SK-N-SH treated with all-trans-retinoic acid at 6 μM for 48 hours (cell line): ENCODE measurements at regions not wholly inside any gene's neighbourhood (a gene's known extent, or its start where the extent isn't known, plus 50 kb on each side); places are given as distances from the start of the nearest gene placed in this dataset.

Experiments used
- BACH2 ChIP-seq: fragments of 250-450 bp; sonication (Bioruptor Pico); IDR thresholded peaks from 2 replicates; pipeline ENCODE4 v1.9.0; 2021; ENCODE audit warnings: mild to moderate bottlenecking, borderline replicate concordance
- TOX ChIP-seq: fragments of 250-450 bp; sonication (Bioruptor Pico); IDR thresholded peaks from 2 replicates; pipeline ENCODE4 v1.8.0; 2021; ENCODE audit warnings: mild to moderate bottlenecking, moderate library complexity, borderline replicate concordance
- TF ChIP-seq, protein P1 (sequence below): fragments of 250-450 bp; sonication (Bioruptor Pico); IDR thresholded peaks from 2 replicates; pipeline ENCODE4 v1.8.0; 2020; ENCODE audit warnings: mild to moderate bottlenecking, moderate library complexity, borderline replicate concordance

- TF ChIP-seq TOX (no peak), BACH2 (CRISPR knock-in tag) (no peak)
- TF ChIP-seq, protein P1, sequence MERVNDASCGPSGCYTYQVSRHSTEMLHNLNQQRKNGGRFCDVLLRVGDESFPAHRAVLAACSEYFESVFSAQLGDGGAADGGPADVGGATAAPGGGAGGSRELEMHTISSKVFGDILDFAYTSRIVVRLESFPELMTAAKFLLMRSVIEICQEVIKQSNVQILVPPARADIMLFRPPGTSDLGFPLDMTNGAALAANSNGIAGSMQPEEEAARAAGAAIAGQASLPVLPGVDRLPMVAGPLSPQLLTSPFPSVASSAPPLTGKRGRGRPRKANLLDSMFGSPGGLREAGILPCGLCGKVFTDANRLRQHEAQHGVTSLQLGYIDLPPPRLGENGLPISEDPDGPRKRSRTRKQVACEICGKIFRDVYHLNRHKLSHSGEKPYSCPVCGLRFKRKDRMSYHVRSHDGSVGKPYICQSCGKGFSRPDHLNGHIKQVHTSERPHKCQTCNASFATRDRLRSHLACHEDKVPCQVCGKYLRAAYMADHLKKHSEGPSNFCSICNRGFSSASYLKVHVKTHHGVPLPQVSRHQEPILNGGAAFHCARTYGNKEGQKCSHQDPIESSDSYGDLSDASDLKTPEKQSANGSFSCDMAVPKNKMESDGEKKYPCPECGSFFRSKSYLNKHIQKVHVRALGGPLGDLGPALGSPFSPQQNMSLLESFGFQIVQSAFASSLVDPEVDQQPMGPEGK, result no peak
Observed at GRCh38 chr20:52426856-52427255, 235.3 kb upstream of the ZFP64 start.
